Spinal cord (tissue), 9 donors: ENCODE measurements at regions not wholly inside any gene's neighbourhood (a gene's known extent, or its start where the extent isn't known, plus 50 kb on each side); places are given as distances from the start of the nearest gene placed in this dataset.

ENCODE experiments used
- DNase-seq, 6 donors: peaks; one replicate each; pipeline versions ENCODE4 v3.0.0 to v3.0.0-alpha.2; 2013 to 2015; ENCODE audit warnings: low spot score in 6 of 6, low read depth in 4 of 6
- H3K27ac ChIP-seq: one replicate; pipeline ENCODE4 v1.5.1; 2013; ENCODE audit warnings: low read depth, low read length, control low read depth
- H3K27me3 ChIP-seq: one replicate; pipeline ENCODE4 v1.6.1; 2013; ENCODE audit warnings: low read length; ENCODE audit not compliant: control insufficient read depth, insufficient read depth
- H3K36me3 ChIP-seq: one replicate; pipeline ENCODE4 v1.6.1; 2013; ENCODE audit warnings: low read length; ENCODE audit not compliant: control insufficient read depth, insufficient read depth
- H3K4me1 ChIP-seq: one replicate; pipeline ENCODE4 v1.6.1; 2013; ENCODE audit warnings: low read length; ENCODE audit not compliant: control insufficient read depth, insufficient read depth
- H3K4me3 ChIP-seq: one replicate; pipeline ENCODE4 v1.5.1; 2013; ENCODE audit warnings: low read depth, low read length, control low read depth
- H3K9me3 ChIP-seq: one replicate; pipeline ENCODE4 v1.6.1; 2013; ENCODE audit warnings: low read length; ENCODE audit not compliant: control insufficient read depth, insufficient read depth
- WGBS: methylation state at CpG from one replicate; pipeline ENCODE4 v1.1.5; 2013; ENCODE audit warnings: missing lambda C conversion rate; ENCODE audit not compliant: insufficient coverage; 5-methylcytosine and 5-hydroxymethylcytosine counted together
- donor health status: healthy.

GRCh38 chr5:167894631-167895472 is 396.6 kb upstream of the WWC1 start:
- DNase-seq = no peak
- 100% methylated on average over 1 of the region's 4 CpGs for WGBS

GRCh38 chr5:167895899-167896659 is 395.4 kb upstream of the WWC1 start:
- H3K36me3 ChIP-seq = no peaks in the 10 kb centered on the region
- WGBS = 59% methylated on average over 5 of the region's 8 CpGs
- peaks cover 4% of the 10 kb centered on the region for H3K4me1 ChIP-seq
- H3K27me3 ChIP-seq = no peaks in the 10 kb centered on the region
- no peaks in the 10 kb centered on the region for H3K9me3 ChIP-seq
- DNase-seq = no peak
- H3K27ac ChIP-seq = no peak overlapping the region
- no peak overlapping the region for H3K4me3 ChIP-seq

More at GRCh38 chr5:167894631-167895472, 396.6 kb upstream of the WWC1 start:
- Histone ChIP-seq H3K9me3 (no peaks in the 10 kb centered on the region), H3K4me3 (no peak overlapping the region), H3K27me3 (no peaks in the 10 kb centered on the region), H3K27ac (no peak overlapping the region), H3K36me3 (no peaks in the 10 kb centered on the region), H3K4me1 (peaks cover 4% of the 10 kb centered on the region)

- Histone ChIP-seq H3K4me3 (no peak overlapping the region), H3K27me3 (no peaks in the 10 kb centered on the region), H3K27ac (no peak overlapping the region), H3K36me3 (no peaks in the 10 kb centered on the region), H3K4me1 (peaks cover 4% of the 10 kb centered on the region), H3K9me3 (no peaks in the 10 kb centered on the region)
- DNase-seq = peak in 2 of 6 donors; percentile 40 to 78
- WGBS = 59% methylated on average over 4 of the region's 10 CpGs
Measured at GRCh38 chr5:167896814-167897213, 394.6 kb upstream of the WWC1 start.

- WGBS = no CpG with 5 or more reads among the region's 1 CpG
- DNase-seq = no peak
- H3K4me3 ChIP-seq = no peak overlapping the region
- no peaks in the 10 kb centered on the region for H3K9me3 ChIP-seq
- H3K27me3 ChIP-seq = no peaks in the 10 kb centered on the region
- H3K36me3 ChIP-seq = no peaks in the 10 kb centered on the region
- peaks cover 4% of the 10 kb centered on the region for H3K4me1 ChIP-seq
- H3K27ac ChIP-seq = no peak overlapping the region
Measured at GRCh38 chr5:167897371-167897770, 394.1 kb upstream of the WWC1 start.

GRCh38 chr5:167898361-167899042 is 392.9 kb upstream of the WWC1 start:
- H3K4me1 ChIP-seq = peaks cover 4% of the 10 kb centered on the region
- DNase-seq = no peak
- no peak overlapping the region for H3K27ac ChIP-seq
- no peak overlapping the region for H3K4me3 ChIP-seq
- no peaks in the 10 kb centered on the region for H3K9me3 ChIP-seq
- no peaks in the 10 kb centered on the region for H3K27me3 ChIP-seq
- H3K36me3 ChIP-seq = no peaks in the 10 kb centered on the region
- WGBS = 71% methylated on average over 6 of the region's 6 CpGs

- H3K27ac ChIP-seq = no peak overlapping the region
- no peaks in the 10 kb centered on the region for H3K9me3 ChIP-seq
- no peaks in the 10 kb centered on the region for H3K36me3 ChIP-seq
- 70% methylated on average over 3 of the region's 8 CpGs for WGBS
- H3K4me3 ChIP-seq = no peak overlapping the region
- peaks cover 4% of the 10 kb centered on the region for H3K4me1 ChIP-seq
- DNase-seq = no peak
- H3K27me3 ChIP-seq = no peaks in the 10 kb centered on the region
Measured at GRCh38 chr5:167899490-167900070, 391.9 kb upstream of the WWC1 start.

- peaks cover 4% of the 10 kb centered on the region for H3K4me1 ChIP-seq
- 70% methylated on average over 6 of the region's 6 CpGs for WGBS
- no peaks in the 10 kb centered on the region for H3K36me3 ChIP-seq
- no peak overlapping the region for H3K4me3 ChIP-seq
- no peak for DNase-seq
- no peaks in the 10 kb centered on the region for H3K9me3 ChIP-seq
- H3K27me3 ChIP-seq = no peaks in the 10 kb centered on the region
- H3K27ac ChIP-seq = no peak overlapping the region
Measured at GRCh38 chr5:167900340-167900935, 391.0 kb upstream of the WWC1 start.

- Histone ChIP-seq H3K4me1 (no peaks in the 10 kb centered on the region), H3K36me3 (no peaks in the 10 kb centered on the region), H3K27me3 (no peaks in the 10 kb centered on the region), H3K27ac (no peak overlapping the region), H3K9me3 (no peaks in the 10 kb centered on the region), H3K4me3 (no peak overlapping the region)
- no peak for DNase-seq
- 81% methylated on average over 9 of the region's 9 CpGs for WGBS
Measured at GRCh38 chr5:167902298-167902697, 389.1 kb upstream of the WWC1 start.

- H3K27me3 ChIP-seq = no peaks in the 10 kb centered on the region
- H3K27ac ChIP-seq = no peak overlapping the region
- no peak for DNase-seq
- H3K4me3 ChIP-seq = no peak overlapping the region
- H3K36me3 ChIP-seq = no peaks in the 10 kb centered on the region
- no CpG with 5 or more reads among the region's 4 CpGs for WGBS
- no peaks in the 10 kb centered on the region for H3K9me3 ChIP-seq
- no peaks in the 10 kb centered on the region for H3K4me1 ChIP-seq
Measured at GRCh38 chr5:167903243-167903642, 388.2 kb upstream of the WWC1 start.
